GM12865 (cell line): ENCODE measurements at regions not wholly inside any gene's neighbourhood (a gene's known extent, or its start where the extent isn't known, plus 50 kb on each side); places are given as distances from the start of the nearest gene placed in this dataset.

Experiments used
- DNase-seq: peaks from one replicate; pipeline ENCODE4 v3.0.0; 2010; ENCODE audit warnings: low read depth
- H3K4me3 ChIP-seq: 2 replicates; pipeline ENCODE4 v1.5.1; 2011; ENCODE audit warnings: mild to moderate bottlenecking, low read depth, low read length, control low read depth
- CTCF ChIP-seq: IDR thresholded peaks from 2 replicates; pipeline ENCODE4 v1.5.1; 2011; ENCODE audit warnings: low read length, control low read depth, low read depth, inconsistent platforms; ENCODE audit not compliant: insufficient read depth; ENCODE audit errors: missing control alignments

DNA sequence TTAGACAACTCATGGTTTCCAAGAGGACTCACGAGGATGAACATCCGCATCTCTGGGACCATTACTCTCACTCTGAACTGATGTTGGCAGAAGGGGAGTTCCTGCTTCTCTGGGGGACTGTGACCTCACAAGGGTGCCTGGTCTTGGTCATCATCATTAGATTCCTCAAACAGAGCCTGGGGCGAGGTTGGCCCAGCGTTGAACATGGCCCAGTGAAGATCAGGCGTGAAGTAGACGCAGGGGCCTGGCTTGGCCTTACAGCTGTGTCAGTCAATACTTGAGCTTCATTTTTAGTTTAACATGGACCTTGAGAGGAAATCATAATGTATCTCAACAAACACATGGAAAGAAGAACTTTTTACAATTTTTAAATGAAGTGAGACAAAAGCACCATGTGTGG, 617.1 kb downstream of the BRD1 start:
- DNase-seq = no peak
- TF ChIP-seq CTCF = no peak
- H3K4me3 ChIP-seq = no peak overlapping the region

GRCh38 chr22:49209452-49210195, 618.0 kb downstream of the BRD1 start:
- no peak for DNase-seq
- TF ChIP-seq CTCF = no peak
- no peak overlapping the region for H3K4me3 ChIP-seq

DNA sequence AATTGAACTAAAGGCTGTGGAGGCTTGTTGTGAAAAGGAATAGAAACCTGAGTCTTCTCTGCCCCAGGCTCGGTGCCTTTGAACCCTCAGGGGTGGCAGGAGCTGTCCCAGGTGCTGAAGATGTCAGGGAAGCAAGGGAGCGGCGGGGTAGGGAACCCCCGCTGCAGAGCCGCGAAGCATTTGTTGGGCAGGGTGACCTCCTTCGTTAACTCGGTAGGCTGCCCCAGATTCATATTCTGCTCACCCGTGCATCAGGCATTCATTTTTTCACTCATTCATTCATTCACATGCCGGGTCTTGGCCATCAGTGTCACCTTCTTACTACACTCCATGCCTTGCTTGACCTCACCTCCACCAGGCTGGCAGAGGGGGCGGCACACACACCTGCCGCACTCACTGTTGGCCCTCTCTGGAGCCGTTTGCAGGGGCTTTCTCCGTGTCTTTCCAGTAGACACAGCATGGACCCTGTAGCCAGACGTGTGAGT, 618.9 kb downstream of the BRD1 start:
- DNase-seq = no peak
- TF ChIP-seq CTCF = no peak
- no peak overlapping the region for H3K4me3 ChIP-seq

- H3K4me3 ChIP-seq = no peak overlapping the region
- no peak for DNase-seq
- TF ChIP-seq CTCF = no peak
These were observed 619.7 kb downstream of the BRD1 start for GRCh38 chr22:49208004-49208402.

GRCh38 chr22:49207008-49208003, 620.4 kb downstream of the BRD1 start:
- DNase-seq = no peak
- TF ChIP-seq CTCF = no peak
- no peak overlapping the region for H3K4me3 ChIP-seq

- DNase-seq = no peak
- TF ChIP-seq CTCF = no peak
- no peak overlapping the region for H3K4me3 ChIP-seq
These were observed 621.4 kb downstream of the BRD1 start for GRCh38 chr22:49206281-49206680.
